Colon (tissue), 2 donors: ENCODE measurements at regions not wholly inside any gene's neighbourhood (a gene's known extent, or its start where the extent isn't known, plus 50 kb on each side); places are given as distances from the start of the nearest gene placed in this dataset.
"Not testable (repeated sequence)": the region's sequence is repeated elsewhere in the genome, so short reads cannot be mapped to it uniquely, and the experiment has no call there.

Experiments used
- FAIRE-seq: peaks from 2 replicates; lab custom pipeline; 2012; peaks lifted over from hg19 to GRCh38; lab: Jason Lieb, UNC
- donor health status: control.
- donor health status: control.

DNA sequence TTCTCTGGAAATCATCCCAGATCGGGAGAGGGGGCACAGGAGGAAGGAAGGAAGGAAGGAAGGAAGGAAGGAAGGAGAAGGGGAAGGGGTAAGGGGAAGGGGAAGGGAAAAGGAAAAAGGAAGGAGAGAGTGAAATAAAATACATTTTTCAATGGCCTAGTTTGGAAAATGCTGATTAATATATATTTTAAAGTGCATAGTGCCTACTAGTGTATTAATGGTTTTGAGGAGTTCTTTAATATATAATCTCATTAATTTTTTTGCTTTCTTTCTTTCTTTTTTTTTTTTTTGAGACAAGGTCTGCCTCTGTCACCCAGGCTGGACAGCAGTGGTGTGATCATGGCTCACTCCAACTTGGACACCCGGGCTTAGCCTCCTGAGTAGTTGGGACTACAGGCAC lies 107.8 kb upstream of the FOLH1 start:
- FAIRE-seq: no peak

DNA sequence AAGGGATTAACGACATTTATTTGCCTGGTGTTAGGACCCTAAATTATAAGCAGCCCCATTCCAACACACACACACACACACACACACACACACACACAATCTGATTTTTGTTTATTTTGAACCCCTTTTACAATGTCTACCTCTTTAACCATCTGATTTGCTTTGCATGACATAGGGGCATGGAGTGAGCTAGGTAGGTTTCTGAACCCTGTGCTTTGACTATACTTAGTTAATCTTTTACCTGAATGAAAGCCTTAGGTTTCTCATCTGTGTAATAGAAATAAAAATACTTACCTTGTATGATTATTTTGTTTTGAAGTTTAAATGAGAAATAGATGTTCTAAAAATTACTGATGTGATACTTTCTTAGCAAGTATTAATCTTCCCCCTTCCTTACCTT lies 94.7 kb upstream of the FOLH1 start:
- no peak for FAIRE-seq

- FAIRE-seq: no peak
Measured at GRCh38 chr11:49302360-49302759, 94.0 kb upstream of the FOLH1 start.

DNA sequence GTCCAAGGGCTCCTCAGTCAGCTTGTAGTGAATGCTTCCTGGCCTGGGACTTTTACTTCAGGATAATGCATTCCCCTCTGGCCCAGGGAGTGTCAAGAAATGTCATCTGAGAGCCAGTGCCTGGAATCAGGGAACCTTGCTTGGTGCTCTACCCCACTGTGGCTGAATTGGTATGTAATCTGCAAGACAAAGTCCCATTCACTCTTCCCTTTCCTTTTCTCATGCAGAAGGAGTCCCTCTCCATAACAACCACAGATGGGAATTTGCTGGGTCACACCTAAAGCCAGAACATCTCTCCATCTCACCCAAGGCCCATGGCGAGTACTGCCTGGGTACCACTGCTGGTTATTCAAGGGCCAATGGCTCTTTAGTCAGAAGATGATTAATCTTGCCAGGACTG lies 89.6 kb upstream of the FOLH1 start:
- not testable (repeated sequence) for FAIRE-seq

DNA sequence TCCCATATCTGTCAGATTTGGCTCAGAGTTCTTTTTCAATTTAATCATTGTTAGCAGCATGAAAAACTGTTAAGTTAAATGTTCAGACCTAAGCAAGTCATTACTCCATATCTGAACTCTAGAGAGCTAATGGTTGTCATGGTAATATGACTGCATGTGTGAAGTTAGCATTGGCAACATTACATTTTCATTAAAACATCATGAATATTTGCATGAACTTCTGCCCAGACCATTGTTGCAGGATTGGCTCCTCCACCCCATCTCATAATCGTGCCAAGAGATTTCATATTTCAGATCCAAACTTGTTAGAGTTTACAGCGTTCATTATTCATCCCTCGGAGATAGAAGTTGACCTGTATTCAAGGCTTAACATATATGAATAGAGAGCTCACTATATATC lies 75.5 kb upstream of the FOLH1 start:
- not testable (repeated sequence) for FAIRE-seq

DNA sequence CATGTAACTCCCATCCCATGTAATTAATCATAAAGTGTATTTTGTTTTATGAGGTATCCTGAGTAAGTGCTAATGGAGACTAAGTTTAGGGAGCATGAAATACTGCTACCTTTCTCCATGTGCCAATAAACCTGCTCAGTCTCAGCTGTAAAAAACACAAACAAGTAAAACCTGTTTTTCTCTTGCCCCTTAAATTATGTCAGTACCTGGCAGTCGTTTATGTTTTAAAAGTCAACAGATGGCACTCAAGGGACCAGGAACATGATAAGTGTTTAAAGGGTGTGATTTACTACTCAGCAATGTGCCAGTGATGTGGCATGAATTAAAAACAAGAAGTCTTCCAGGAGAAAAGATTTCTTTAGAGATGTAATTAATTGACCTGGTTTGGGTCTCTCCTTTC lies 74.9 kb upstream of the FOLH1 start:
- not testable (repeated sequence) for FAIRE-seq

GRCh38 chr11:49282125-49282524 lies 73.7 kb upstream of the FOLH1 start:
- FAIRE-seq: not testable (repeated sequence)

DNA sequence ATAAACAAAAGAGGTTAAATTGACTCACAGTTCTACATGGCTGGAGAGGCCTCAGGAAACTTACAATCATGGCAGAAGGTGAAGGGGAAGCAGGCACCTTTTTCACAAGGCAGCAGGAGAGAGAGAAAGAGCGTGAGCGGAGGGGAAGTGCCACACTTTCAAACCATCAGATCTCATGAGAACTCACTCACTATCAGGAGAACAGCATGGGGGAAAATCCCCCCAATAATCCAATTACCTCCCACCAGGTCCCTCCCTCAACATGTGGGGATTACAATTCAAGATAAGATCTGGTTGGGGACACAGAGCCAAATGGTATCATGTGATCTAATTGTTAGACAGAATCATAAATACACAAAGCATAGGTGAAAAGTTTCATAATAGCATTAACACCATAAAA lies 69.5 kb upstream of the FOLH1 start:
- not testable (repeated sequence) for FAIRE-seq
